ENCODE measurements at regions not wholly inside any gene's neighbourhood (a gene's known extent, or its start where the extent isn't known, plus 50 kb on each side); places are given as distances from the start of the nearest gene placed in this dataset.

DNA sequence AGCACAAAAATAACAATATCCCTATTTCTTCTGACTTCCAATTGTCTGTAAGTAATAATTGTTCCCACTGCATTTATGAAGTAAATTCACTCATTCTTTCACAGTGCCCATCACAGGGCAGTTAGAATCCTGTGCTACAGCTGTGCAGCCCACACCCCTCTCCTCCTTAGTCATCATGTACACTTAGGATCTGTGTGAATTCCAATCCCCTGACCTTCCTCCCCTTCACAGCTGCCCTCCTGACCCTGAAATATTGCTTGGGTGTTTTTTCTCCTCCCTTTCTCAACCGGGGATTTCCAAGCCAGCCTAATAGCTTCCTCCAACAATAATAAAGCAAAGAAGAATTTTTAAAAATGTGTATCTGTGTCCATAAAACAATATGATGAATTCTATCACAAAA lies 91.5 kb upstream of the BEND6 start:
- Histone ChIP-seq H3K27ac (no peak overlapping the region), H3K36me3 (no peaks in the 10 kb centered on the region), H3K4me1 (ENCODE audit: control insufficient read depth in 1 of 2, insufficient read depth in 1 of 2, low read depth in 1 of 2, low read length in 1 of 2) (no peaks in the 10 kb centered on the region), H3K9me3 (no peaks in the 10 kb centered on the region), H3K4me3 (ENCODE audit: low read depth in 1 of 2, low read length in 1 of 2) (no peak overlapping the region), H3K27me3 (no peaks in the 10 kb centered on the region)
- TF ChIP-seq, protein P1, sequence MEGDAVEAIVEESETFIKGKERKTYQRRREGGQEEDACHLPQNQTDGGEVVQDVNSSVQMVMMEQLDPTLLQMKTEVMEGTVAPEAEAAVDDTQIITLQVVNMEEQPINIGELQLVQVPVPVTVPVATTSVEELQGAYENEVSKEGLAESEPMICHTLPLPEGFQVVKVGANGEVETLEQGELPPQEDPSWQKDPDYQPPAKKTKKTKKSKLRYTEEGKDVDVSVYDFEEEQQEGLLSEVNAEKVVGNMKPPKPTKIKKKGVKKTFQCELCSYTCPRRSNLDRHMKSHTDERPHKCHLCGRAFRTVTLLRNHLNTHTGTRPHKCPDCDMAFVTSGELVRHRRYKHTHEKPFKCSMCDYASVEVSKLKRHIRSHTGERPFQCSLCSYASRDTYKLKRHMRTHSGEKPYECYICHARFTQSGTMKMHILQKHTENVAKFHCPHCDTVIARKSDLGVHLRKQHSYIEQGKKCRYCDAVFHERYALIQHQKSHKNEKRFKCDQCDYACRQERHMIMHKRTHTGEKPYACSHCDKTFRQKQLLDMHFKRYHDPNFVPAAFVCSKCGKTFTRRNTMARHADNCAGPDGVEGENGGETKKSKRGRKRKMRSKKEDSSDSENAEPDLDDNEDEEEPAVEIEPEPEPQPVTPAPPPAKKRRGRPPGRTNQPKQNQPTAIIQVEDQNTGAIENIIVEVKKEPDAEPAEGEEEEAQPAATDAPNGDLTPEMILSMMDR (IDR thresholded peaks at IDR 0.05): no peak

DNA sequence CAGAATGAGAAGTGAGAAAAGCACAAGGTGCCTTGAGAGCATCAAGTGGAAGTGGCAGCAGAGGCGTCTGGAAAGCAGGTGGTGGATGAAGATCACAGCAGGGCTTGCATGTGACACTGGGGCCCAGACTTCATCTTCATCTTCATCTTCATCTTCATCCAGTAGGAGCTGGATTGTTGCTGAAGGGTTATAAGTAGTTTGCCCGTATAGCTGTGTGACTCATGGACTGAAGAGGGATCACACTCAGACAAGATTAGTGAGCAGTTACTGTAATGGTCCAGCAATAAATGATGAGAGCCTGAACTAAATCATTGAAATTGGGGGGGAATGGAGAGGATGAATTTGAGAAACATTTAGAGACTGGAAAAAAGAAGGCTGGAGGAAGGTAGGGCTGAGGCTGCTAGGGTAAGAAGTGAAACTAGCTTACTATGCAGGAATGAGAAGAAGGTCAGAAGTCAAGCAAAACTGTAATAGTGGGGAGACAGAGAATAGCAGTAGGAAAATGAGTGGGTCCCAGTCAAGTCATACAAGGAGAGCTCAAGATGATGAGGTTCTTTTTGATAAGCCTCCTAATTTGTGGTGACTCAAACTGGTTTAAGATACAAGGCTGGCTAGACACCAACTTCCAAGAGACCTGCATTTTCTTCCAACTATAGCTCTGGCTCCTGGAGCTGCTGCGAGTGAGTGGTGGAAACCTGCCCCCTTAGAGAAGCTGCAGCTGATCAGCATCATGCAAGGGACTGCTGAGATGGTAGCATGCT lies 92.3 kb upstream of the BEND6 start:
- Histone ChIP-seq H3K9me3 (no peaks in the 10 kb centered on the region), H3K27me3 (no peaks in the 10 kb centered on the region), H3K36me3 (no peaks in the 10 kb centered on the region), H3K4me1 (ENCODE audit: control insufficient read depth in 1 of 2, insufficient read depth in 1 of 2, low read depth in 1 of 2, low read length in 1 of 2) (no peaks in the 10 kb centered on the region), H3K27ac (no peak overlapping the region), H3K4me3 (ENCODE audit: low read depth in 1 of 2, low read length in 1 of 2) (no peak overlapping the region)
- TF ChIP-seq, protein P1 (IDR thresholded peaks at IDR 0.05): no peak

DNA sequence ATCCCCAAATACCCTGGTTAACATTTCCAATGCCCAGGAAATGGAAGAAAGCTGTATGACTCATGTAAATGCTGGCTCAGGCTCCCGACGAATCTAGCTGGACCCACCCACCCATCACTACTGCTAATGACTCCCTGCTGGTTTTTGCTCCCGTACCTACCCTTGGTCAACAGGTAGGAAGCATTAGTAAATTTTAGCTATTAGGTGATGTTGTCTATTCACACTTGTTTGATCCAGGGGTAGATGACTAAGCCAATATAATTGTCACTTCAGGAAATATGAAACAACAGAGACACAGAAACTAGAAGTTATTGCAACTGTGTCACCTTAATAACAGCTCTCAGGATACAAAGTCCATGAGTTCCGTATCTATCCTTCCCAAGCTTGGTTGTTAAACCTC lies 94.4 kb upstream of the BEND6 start:
- H3K27me3 ChIP-seq: no peaks in the 10 kb centered on the region
- H3K27ac ChIP-seq: no peak overlapping the region
- no peak overlapping the region for H3K4me3 ChIP-seq (ENCODE audit: low read depth in 1 of 2, low read length in 1 of 2)
- H3K36me3 ChIP-seq: no peaks in the 10 kb centered on the region
- TF ChIP-seq, protein P1 (IDR thresholded peaks at IDR 0.05): no peak
- H3K4me1 ChIP-seq (ENCODE audit: control insufficient read depth in 1 of 2, insufficient read depth in 1 of 2, low read depth in 1 of 2, low read length in 1 of 2): no peaks in the 10 kb centered on the region
- H3K9me3 ChIP-seq: no peaks in the 10 kb centered on the region

DNA sequence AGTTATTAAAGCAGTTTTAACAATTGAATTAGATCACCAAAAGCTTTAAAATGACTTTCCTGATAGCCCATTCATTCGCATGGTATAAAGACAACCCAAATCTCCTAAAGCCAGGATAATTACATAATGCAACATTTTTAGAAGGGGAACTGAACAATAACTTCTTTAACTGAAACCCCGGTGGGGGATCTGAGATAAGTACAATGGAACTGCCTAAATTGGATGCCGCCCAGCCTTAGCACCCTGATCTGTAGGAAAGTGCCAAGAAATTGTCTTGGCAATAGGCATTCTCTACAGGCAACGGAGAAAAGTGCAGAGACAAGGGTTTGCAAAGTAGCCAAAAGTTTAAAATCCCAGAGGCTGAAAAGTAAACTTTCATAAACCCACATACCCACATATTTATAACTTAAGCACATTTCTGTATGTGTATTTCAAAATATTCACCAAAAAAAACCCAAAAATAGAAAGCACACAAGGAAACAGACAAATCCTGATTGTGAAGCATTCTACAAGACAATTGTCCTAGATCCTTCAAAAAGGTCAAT lies 98.8 kb upstream of the BEND6 start:
- peaks cover 0 to 8% of the 10 kb centered on the region in 2 experiments for H3K4me1 ChIP-seq (ENCODE audit: control insufficient read depth in 1 of 2, insufficient read depth in 1 of 2, low read depth in 1 of 2, low read length in 1 of 2)
- TF ChIP-seq, protein P1 (IDR thresholded peaks at IDR 0.05): no peak
- peaks cover 17% of the 10 kb centered on the region for H3K27me3 ChIP-seq
- no peak overlapping the region for H3K4me3 ChIP-seq (ENCODE audit: low read depth in 1 of 2, low read length in 1 of 2)
- no peaks in the 10 kb centered on the region for H3K9me3 ChIP-seq
- no peak overlapping the region for H3K27ac ChIP-seq
- H3K36me3 ChIP-seq: no peaks in the 10 kb centered on the region

DNA sequence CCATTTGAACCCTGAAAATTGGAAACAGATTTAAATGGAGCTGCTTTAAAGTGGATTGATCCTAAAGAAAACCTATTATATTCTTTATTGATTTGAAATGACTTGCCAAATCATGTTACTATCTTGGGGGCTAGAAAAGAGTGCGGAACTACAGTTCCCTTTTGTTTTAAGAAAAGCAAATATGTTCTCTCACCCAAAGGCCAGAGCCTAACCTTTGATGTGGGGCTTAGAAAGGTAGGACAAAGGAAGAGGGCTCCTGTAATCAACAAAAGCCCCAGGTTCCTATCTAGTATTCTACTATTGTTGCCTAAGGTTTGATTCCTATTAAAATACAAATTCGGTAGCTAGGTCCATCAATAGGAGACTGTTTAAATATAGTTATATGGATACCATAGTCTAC lies 100.8 kb upstream of the BEND6 start:
- H3K4me1 ChIP-seq (ENCODE audit: control insufficient read depth in 1 of 2, insufficient read depth in 1 of 2, low read depth in 1 of 2, low read length in 1 of 2): peaks cover 0 to 10% of the 10 kb centered on the region in 2 experiments
- no peak overlapping the region for H3K27ac ChIP-seq
- no peak overlapping the region for H3K4me3 ChIP-seq (ENCODE audit: low read depth in 1 of 2, low read length in 1 of 2)
- peaks cover 33% of the 10 kb centered on the region for H3K27me3 ChIP-seq
- TF ChIP-seq, protein P1 (IDR thresholded peaks at IDR 0.05): no peak
- H3K36me3 ChIP-seq: no peaks in the 10 kb centered on the region
- H3K9me3 ChIP-seq: no peaks in the 10 kb centered on the region
